ENCODE measurements at regions not wholly inside any gene's neighbourhood (a gene's known extent, or its start where the extent isn't known, plus 50 kb on each side); places are given as distances from the start of the nearest gene placed in this dataset.

- DNase-seq (no peak), ATAC-seq (ENCODE audit: insufficient read depth, low read depth) (no peak)
- TF ChIP-seq EZH2 (IDR thresholded peaks at IDR 0.05; ENCODE audit: borderline replicate concordance, low read depth, low read length, severe bottlenecking): no peak
- no peak for TF ChIP-seq CTCF (IDR thresholded peaks at IDR 0.05; ENCODE audit: borderline replicate concordance, extremely low read depth, low read length, poor library complexity, severe bottlenecking)
- no peak overlapping the region for H3K4me3 ChIP-seq (ENCODE audit: low read depth in 1 of 2, low read length in 2 of 2)
- no peaks in the 10 kb centered on the region for H3K4me1 ChIP-seq (ENCODE audit: insufficient read depth, low read length)
- no peak overlapping the region for H3K9ac ChIP-seq (ENCODE audit: low read depth, low read length)
- no peaks in the 10 kb centered on the region for H4K20me1 ChIP-seq (ENCODE audit: insufficient read depth, low read length)
- H3K4me2 ChIP-seq (ENCODE audit: insufficient read depth, low read length): no peak overlapping the region
- no peak overlapping the region for H2AFZ ChIP-seq (ENCODE audit: low read depth, low read length)
- no peaks in the 10 kb centered on the region for H3K36me3 ChIP-seq (ENCODE audit: insufficient read depth, low read length)
- H3K9me3 ChIP-seq (ENCODE audit: insufficient read depth, low read length, severe bottlenecking): peaks cover 2% of the 10 kb centered on the region
- no peaks in the 10 kb centered on the region for H3K79me2 ChIP-seq (ENCODE audit: insufficient read depth, low read length)
- H3K27me3 ChIP-seq (ENCODE audit: insufficient read depth, low read length, poor library complexity): no peaks in the 10 kb centered on the region
- no peak overlapping the region for H3K27ac ChIP-seq (ENCODE audit: low read length)
These were observed 245.7 kb upstream of the IRX1 start for GRCh38 chr5:3349704-3350565.

- Histone ChIP-seq H3K4me3 (ENCODE audit: low read depth in 1 of 2, low read length in 2 of 2) (no peak overlapping the region), H4K20me1 (ENCODE audit: insufficient read depth, low read length) (no peaks in the 10 kb centered on the region), H3K9ac (ENCODE audit: low read depth, low read length) (no peak overlapping the region), H3K4me2 (ENCODE audit: insufficient read depth, low read length) (no peak overlapping the region), H3K27me3 (ENCODE audit: insufficient read depth, low read length, poor library complexity) (no peaks in the 10 kb centered on the region), H3K36me3 (ENCODE audit: insufficient read depth, low read length) (no peaks in the 10 kb centered on the region), H3K9me3 (ENCODE audit: insufficient read depth, low read length, severe bottlenecking) (peaks cover 2% of the 10 kb centered on the region), H2AFZ (ENCODE audit: low read depth, low read length) (no peak overlapping the region), H3K79me2 (ENCODE audit: insufficient read depth, low read length) (no peaks in the 10 kb centered on the region), H3K27ac (ENCODE audit: low read length) (no peak overlapping the region), H3K4me1 (ENCODE audit: insufficient read depth, low read length) (no peaks in the 10 kb centered on the region)
- TF ChIP-seq CTCF (IDR thresholded peaks at IDR 0.05; ENCODE audit: borderline replicate concordance, extremely low read depth, low read length, poor library complexity, severe bottlenecking) (no peak), EZH2 (IDR thresholded peaks at IDR 0.05; ENCODE audit: borderline replicate concordance, low read depth, low read length, severe bottlenecking) (no peak)
- DNase-seq: no peak
- ATAC-seq (ENCODE audit: insufficient read depth, low read depth): no peak
These were observed 246.8 kb upstream of the IRX1 start for GRCh38 chr5:3348576-3349535.

DNA sequence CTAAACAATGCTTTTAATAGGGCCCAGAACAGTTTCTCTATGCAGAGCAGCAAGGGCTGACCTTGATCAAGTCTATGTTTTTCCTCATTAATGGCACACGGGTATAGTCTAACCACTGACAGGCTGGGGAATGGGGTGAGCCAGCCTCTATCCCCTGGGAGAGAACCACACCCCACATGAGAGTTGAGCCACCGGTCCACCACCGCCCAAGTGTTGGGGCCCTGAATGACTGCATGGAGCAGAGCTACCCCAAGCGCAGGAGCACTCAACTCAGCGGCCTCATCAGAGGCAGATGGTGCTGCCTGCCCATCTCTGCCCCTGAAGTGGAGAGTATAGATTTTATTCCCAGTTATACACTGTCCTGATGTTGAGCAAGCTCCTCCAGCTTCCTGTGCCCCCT is 247.9 kb upstream of the IRX1 start:
- H3K27ac ChIP-seq (ENCODE audit: low read length): no peak overlapping the region
- DNase-seq (no peak), ATAC-seq (ENCODE audit: insufficient read depth, low read depth) (no peak)
- H3K4me2 ChIP-seq (ENCODE audit: insufficient read depth, low read length): no peak overlapping the region
- peaks cover 2% of the 10 kb centered on the region for H3K9me3 ChIP-seq (ENCODE audit: insufficient read depth, low read length, severe bottlenecking)
- no peaks in the 10 kb centered on the region for H3K79me2 ChIP-seq (ENCODE audit: insufficient read depth, low read length)
- H2AFZ ChIP-seq (ENCODE audit: low read depth, low read length): no peak overlapping the region
- no peaks in the 10 kb centered on the region for H3K27me3 ChIP-seq (ENCODE audit: insufficient read depth, low read length, poor library complexity)
- H4K20me1 ChIP-seq (ENCODE audit: insufficient read depth, low read length): no peaks in the 10 kb centered on the region
- TF ChIP-seq CTCF (IDR thresholded peaks at IDR 0.05; ENCODE audit: borderline replicate concordance, extremely low read depth, low read length, poor library complexity, severe bottlenecking): no peak
- TF ChIP-seq EZH2 (IDR thresholded peaks at IDR 0.05; ENCODE audit: borderline replicate concordance, low read depth, low read length, severe bottlenecking): no peak
- H3K4me1 ChIP-seq (ENCODE audit: insufficient read depth, low read length): no peaks in the 10 kb centered on the region
- no peaks in the 10 kb centered on the region for H3K36me3 ChIP-seq (ENCODE audit: insufficient read depth, low read length)
- no peak overlapping the region for H3K4me3 ChIP-seq (ENCODE audit: low read depth in 1 of 2, low read length in 2 of 2)
- H3K9ac ChIP-seq (ENCODE audit: low read depth, low read length): no peak overlapping the region

Data from DND-41 (cell line).